Nephron (organoid): ENCODE measurements at regions not wholly inside any gene's neighbourhood (a gene's known extent, or its start where the extent isn't known, plus 50 kb on each side); places are given as distances from the start of the nearest gene placed in this dataset.
A peak's percentile ranks its signal among the peaks of the same experiment; 100 is the strongest.

ENCODE experiments used
- H3K27ac Mint-ChIP-seq, 3 experiments: 2 replicates each; pipeline ENCODE4 v1.8.0; 2020; ENCODE audit warnings: mixed read lengths in 3 of 3, mild to moderate bottlenecking in 2 of 3, moderate library complexity in 1 of 3
- H3K27me3 Mint-ChIP-seq: 2 replicates; pipeline ENCODE4 v1.8.0; 2021; ENCODE audit warnings: low read depth, mild to moderate bottlenecking, moderate library complexity, mixed read lengths
- H3K36me3 Mint-ChIP-seq: 2 replicates; pipeline ENCODE4 v1.8.0; 2020; ENCODE audit warnings: low read depth, mixed read lengths
- H3K4me1 Mint-ChIP-seq: 2 replicates; pipeline ENCODE4 v1.8.0; 2020; ENCODE audit warnings: mixed read lengths
- H3K4me3 Mint-ChIP-seq, 3 experiments: 2 replicates each; pipeline ENCODE4 v1.8.0; 2020; ENCODE audit warnings: mild to moderate bottlenecking in 3 of 3, mixed read lengths in 3 of 3, moderate library complexity in 2 of 3
- H3K9me3 Mint-ChIP-seq: 2 replicates; pipeline ENCODE4 v1.8.0; 2020; ENCODE audit warnings: mixed read lengths
- CTCF ChIP-seq, 3 experiments: fragments of 200-600 bp; sonication (generic); IDR thresholded peaks; one replicate each; pipeline ENCODE4 v1.5.0; 2021; ENCODE audit warnings: antibody characterized with exemption in 3 of 3; ENCODE audit not compliant: unreplicated experiment in 3 of 3

GRCh38 chr3:31004025-31004678, 109.7 kb upstream of the GADL1 start:
- H3K27me3 Mint-ChIP-seq = no peaks in the 10 kb centered on the region
- TF ChIP-seq CTCF (IDR thresholded peaks at IDR 0.05; ENCODE audit: unreplicated experiment in 3 of 3) = no peak
- H3K27ac Mint-ChIP-seq = peak overlapping the region; percentile 51 to 69 (median 61)
- peak overlapping the region in 1 of 3 experiments; percentile 27 for H3K4me3 Mint-ChIP-seq
- H3K4me1 Mint-ChIP-seq = peaks cover 17% of the 10 kb centered on the region
- peaks cover 4% of the 10 kb centered on the region for H3K9me3 Mint-ChIP-seq
- H3K36me3 Mint-ChIP-seq = no peaks in the 10 kb centered on the region

GRCh38 chr3:31008994-31009393, 114.5 kb upstream of the GADL1 start:
- Mint-ChIP-seq H3K27ac (no peak overlapping the region), H3K36me3 (no peaks in the 10 kb centered on the region), H3K4me3 (no peak overlapping the region), H3K27me3 (no peaks in the 10 kb centered on the region), H3K4me1 (peaks cover 8% of the 10 kb centered on the region), H3K9me3 (peaks cover 7% of the 10 kb centered on the region)
- no peak for TF ChIP-seq CTCF (IDR thresholded peaks at IDR 0.05; ENCODE audit: unreplicated experiment in 3 of 3)

- H3K4me1 Mint-ChIP-seq = no peaks in the 10 kb centered on the region
- H3K9me3 Mint-ChIP-seq = peaks cover 7% of the 10 kb centered on the region
- H3K36me3 Mint-ChIP-seq = no peaks in the 10 kb centered on the region
- H3K27ac Mint-ChIP-seq = peak overlapping the region in 2 of 3 experiments; percentile 39 to 49
- H3K27me3 Mint-ChIP-seq = no peaks in the 10 kb centered on the region
- TF ChIP-seq CTCF (IDR thresholded peaks at IDR 0.05; ENCODE audit: unreplicated experiment in 3 of 3) = no peak
- no peak overlapping the region for H3K4me3 Mint-ChIP-seq
These were observed 115.4 kb upstream of the GADL1 start for GRCh38 chr3:31009881-31010280.

GRCh38 chr3:31010491-31010890, 116.0 kb upstream of the GADL1 start:
- Mint-ChIP-seq H3K9me3 (peaks cover 7% of the 10 kb centered on the region), H3K4me1 (no peaks in the 10 kb centered on the region), H3K36me3 (no peaks in the 10 kb centered on the region), H3K4me3 (no peak overlapping the region), H3K27me3 (no peaks in the 10 kb centered on the region), H3K27ac (peak overlapping the region in 1 of 3 experiments; percentile 39)
- no peak for TF ChIP-seq CTCF (IDR thresholded peaks at IDR 0.05; ENCODE audit: unreplicated experiment in 3 of 3)

- Mint-ChIP-seq H3K36me3 (no peaks in the 10 kb centered on the region), H3K27me3 (no peaks in the 10 kb centered on the region), H3K4me3 (no peak overlapping the region), H3K27ac (no peak overlapping the region), H3K4me1 (no peaks in the 10 kb centered on the region), H3K9me3 (peaks cover 7% of the 10 kb centered on the region)
- no peak for TF ChIP-seq CTCF (IDR thresholded peaks at IDR 0.05; ENCODE audit: unreplicated experiment in 3 of 3)
These were observed 116.9 kb upstream of the GADL1 start for GRCh38 chr3:31011380-31011779.

- TF ChIP-seq CTCF (IDR thresholded peaks at IDR 0.05; ENCODE audit: unreplicated experiment in 3 of 3) = no peak
- H3K4me3 Mint-ChIP-seq = no peak overlapping the region
- no peaks in the 10 kb centered on the region for H3K27me3 Mint-ChIP-seq
- H3K27ac Mint-ChIP-seq = no peak overlapping the region
- H3K36me3 Mint-ChIP-seq = no peaks in the 10 kb centered on the region
- peaks cover 2% of the 10 kb centered on the region for H3K9me3 Mint-ChIP-seq
- no peaks in the 10 kb centered on the region for H3K4me1 Mint-ChIP-seq
These were observed 118.6 kb upstream of the GADL1 start for GRCh38 chr3:31013090-31013489.
